Epithelial cell of proximal tubule (primary cell): ENCODE measurements at regions not wholly inside any gene's neighbourhood (a gene's known extent, or its start where the extent isn't known, plus 50 kb on each side); places are given as distances from the start of the nearest gene placed in this dataset.

Experiments
- DNase-seq: peaks from one replicate; pipeline ENCODE4 v3.0.0-alpha.2; 2011; ENCODE audit warnings: low read depth
- H3K4me3 ChIP-seq: 2 replicates; pipeline ENCODE4 v1.5.1; 2011; ENCODE audit warnings: low read depth, mild to moderate bottlenecking, low read length
- CTCF ChIP-seq: conservative IDR thresholded peaks from 2 replicates; pipeline ENCODE4 v1.5.1; 2012; ENCODE audit warnings: low read depth, mild to moderate bottlenecking, low read length

- TF ChIP-seq CTCF = no peak
- no peak overlapping the region for H3K4me3 ChIP-seq
- DNase-seq = no peak
Observed at GRCh38 chr10:124333931-124334330, 84.8 kb downstream of the OAT start.

- no peak overlapping the region for H3K4me3 ChIP-seq
- no peak for TF ChIP-seq CTCF
- no peak for DNase-seq
Observed at GRCh38 chr10:124332426-124332825, 86.3 kb downstream of the OAT start.

GRCh38 chr10:124329941-124330340 is 88.8 kb downstream of the OAT start:
- TF ChIP-seq CTCF = no peak
- H3K4me3 ChIP-seq = no peak overlapping the region
- DNase-seq = no peak

GRCh38 chr10:124329362-124329761 is 89.4 kb downstream of the OAT start:
- no peak overlapping the region for H3K4me3 ChIP-seq
- no peak for TF ChIP-seq CTCF
- DNase-seq = no peak

- no peak for TF ChIP-seq CTCF
- H3K4me3 ChIP-seq = no peak overlapping the region
- no peak for DNase-seq
Observed at GRCh38 chr10:124328477-124329220, 90.1 kb downstream of the OAT start.

- TF ChIP-seq CTCF = no peak
- DNase-seq = no peak
- no peak overlapping the region for H3K4me3 ChIP-seq
Observed at GRCh38 chr10:124325998-124326636, 92.6 kb downstream of the OAT start.

- H3K4me3 ChIP-seq = no peak overlapping the region
- TF ChIP-seq CTCF = no peak
Observed at GRCh38 chr10:124325633-124325914, 93.1 kb downstream of the OAT start.

More at GRCh38 chr10:124325633-124325914, 93.1 kb downstream of the OAT start:
- no peak for DNase-seq
